IMR-90 (cell line): ENCODE measurements at regions not wholly inside any gene's neighbourhood (a gene's known extent, or its start where the extent isn't known, plus 50 kb on each side); places are given as distances from the start of the nearest gene placed in this dataset.
A peak's percentile ranks its signal among the peaks of the same experiment; 100 is the strongest.

ENCODE experiments used
- ATAC-seq: fragments of 200-7000 bp; cut with Tn5 transposase; 2 replicates; pipeline ENCODE4 v1.9.1; 2020; ENCODE audit warnings: low read depth, mild to moderate bottlenecking, moderate library complexity
- BruUV-seq: library from RNA; stranded (reverse); fragments of 400-500 nt; replicated peaks from 2 replicates; lab custom pipeline; 2021; lab: Mats Ljungman, UMichigan
- CTCF ChIA-PET: fragments of 300-600 bp; formaldehyde crosslinking; extraction: SDS; loops from one replicate; lab custom pipeline; 2021; ENCODE audit warnings: antibody characterized with exemption; lab: Yijun Ruan, JAX
- POLR2A ChIA-PET: fragments of 300-600 bp; sonication (Branson Sonifier 250); formaldehyde crosslinking; loops from one replicate; lab custom pipeline; 2022; ENCODE audit warnings: antibody characterized with exemption; ENCODE audit not compliant: unreplicated experiment; lab: Charles Lee
- DNase-seq: peaks from one replicate; pipeline ENCODE4 v3.0.0; 2013
- H2AFZ ChIP-seq: replicated peaks from 2 replicates; pipeline ENCODE3; 2013; ENCODE audit warnings: low read length, mild to moderate bottlenecking; ENCODE audit not compliant: poor library complexity
- H2AK5ac ChIP-seq: 2 replicates; pipeline ENCODE4 v1.6.1; 2013; ENCODE audit warnings: low read depth, low read length, inconsistent platforms
- H2AK9ac ChIP-seq: replicated peaks from 2 replicates; pipeline ENCODE3; 2013; ENCODE audit warnings: mild to moderate bottlenecking, low read depth, low read length, moderate library complexity; ENCODE audit not compliant: poor library complexity
- H2BK120ac ChIP-seq: 2 replicates; pipeline ENCODE4 v1.6.1; 2013; ENCODE audit warnings: low read depth, low read length, inconsistent platforms
- H2BK15ac ChIP-seq: 3 replicates; pipeline ENCODE4 v1.6.1; 2013; ENCODE audit warnings: low read depth, low read length, inconsistent platforms
- H2BK20ac ChIP-seq: 2 replicates; pipeline ENCODE4 v1.6.1; 2013; ENCODE audit warnings: low read depth, mild to moderate bottlenecking, inconsistent platforms, low read length, moderate library complexity
- H2BK5ac ChIP-seq: 2 replicates; pipeline ENCODE4 v1.6.1; 2013; ENCODE audit warnings: mild to moderate bottlenecking, low read depth, low read length, inconsistent platforms; ENCODE audit not compliant: poor library complexity, severe bottlenecking
- H3K14ac ChIP-seq: replicated peaks from 2 replicates; pipeline ENCODE4 v1.6.1; 2013; ENCODE audit warnings: low read depth, low read length, inconsistent platforms
- H3K18ac ChIP-seq: 2 replicates; pipeline ENCODE4 v1.6.1; 2013; ENCODE audit warnings: low read depth, low read length, control low read depth
- H3K23ac ChIP-seq: 2 replicates; pipeline ENCODE4 v1.6.1; 2013; ENCODE audit warnings: low read depth, low read length, inconsistent platforms
- H3K27ac ChIP-seq: 2 replicates; pipeline ENCODE4 v1.5.1; 2013; ENCODE audit warnings: mild to moderate bottlenecking, control low read depth, low read length; ENCODE audit not compliant: insufficient read depth
- H3K27me3 ChIP-seq: 2 replicates; pipeline ENCODE4 v1.6.1; 2013; ENCODE audit warnings: low read length; ENCODE audit not compliant: control insufficient read depth, insufficient read depth
- H3K36me3 ChIP-seq: 2 replicates; pipeline ENCODE4 v1.6.1; 2013; ENCODE audit warnings: low read length, mixed read lengths; ENCODE audit not compliant: control insufficient read depth, insufficient read depth
- H3K4ac ChIP-seq: 2 replicates; pipeline ENCODE4 v1.6.1; 2013; ENCODE audit warnings: low read depth, low read length, inconsistent platforms
- H3K4me1 ChIP-seq: 2 replicates; pipeline ENCODE4 v1.6.1; 2013; ENCODE audit warnings: low read length, mixed read lengths; ENCODE audit not compliant: control insufficient read depth, insufficient read depth
- H3K4me2 ChIP-seq: 2 replicates; pipeline ENCODE4 v1.6.1; 2013; ENCODE audit warnings: low read depth, mild to moderate bottlenecking, control low read depth, low read length, moderate library complexity
- H3K4me3 ChIP-seq: 2 replicates; pipeline ENCODE4 v1.5.1; 2013; ENCODE audit warnings: low read depth, mild to moderate bottlenecking, control low read depth, low read length, moderate library complexity; ENCODE audit not compliant: insufficient read depth
- H3K56ac ChIP-seq: 2 replicates; pipeline ENCODE4 v1.6.1; 2013; ENCODE audit warnings: low read length, inconsistent platforms; ENCODE audit not compliant: insufficient read depth; ENCODE audit errors: extremely low read depth
- H3K79me1 ChIP-seq, 2 experiments: 2 replicates each; pipeline ENCODE4 v1.6.1; 2013; ENCODE audit warnings: low read length in 2 of 2, inconsistent platforms in 1 of 2, low read depth in 1 of 2
- H3K9ac ChIP-seq: 2 replicates; pipeline ENCODE4 v1.6.1; 2013; ENCODE audit warnings: low read depth, low read length, control low read depth
- H3K9me1 ChIP-seq: 2 replicates; pipeline ENCODE4 v1.6.1; 2013; ENCODE audit warnings: low read length, inconsistent platforms; ENCODE audit not compliant: insufficient read depth
- H3K9me3 ChIP-seq: 2 replicates; pipeline ENCODE4 v1.6.1; 2013; ENCODE audit warnings: low read length; ENCODE audit not compliant: control insufficient read depth, insufficient read depth
- H4K20me1 ChIP-seq: 2 replicates; pipeline ENCODE4 v1.6.1; 2013; ENCODE audit warnings: low read length, inconsistent platforms; ENCODE audit not compliant: insufficient read depth
- H4K5ac ChIP-seq: 2 replicates; pipeline ENCODE4 v1.6.1; 2013; ENCODE audit warnings: mild to moderate bottlenecking, low read depth, low read length, control low read depth
- H4K8ac ChIP-seq, 2 experiments: 2 replicates each; pipeline ENCODE4 v1.6.1; 2013; ENCODE audit warnings: low read depth in 2 of 2, low read length in 2 of 2, control low read depth in 1 of 2, inconsistent platforms in 1 of 2
- H4K91ac ChIP-seq: 2 replicates; pipeline ENCODE4 v1.6.1; 2013; ENCODE audit warnings: low read depth, low read length, inconsistent platforms; ENCODE audit not compliant: insufficient read depth
- RAD21 ChIP-seq: IDR thresholded peaks from 2 replicates; pipeline ENCODE4 v1.6.1; 2012; ENCODE audit warnings: low read length, improper control_type of control experiment
- WGBS, 2 experiments: methylation state at CpG; one replicate each; pipeline versions ENCODE4 v1.1.5 to v1.1.7; 2013; ENCODE audit warnings: missing lambda C conversion rate in 2 of 2; ENCODE audit not compliant: insufficient read length in 1 of 2; ENCODE audit errors: extremely low coverage in 2 of 2; 5-methylcytosine and 5-hydroxymethylcytosine counted together
- dilution Hi-C: fragments of 300-500 bp; cut with HindIII; formaldehyde crosslinking; loops from one replicate; pipeline ENCODE4 v1.14.3; 2018; ENCODE audit warnings: low sequenced_read_pairs; ENCODE audit not compliant: unreplicated experiment
- in situ Hi-C: fragments of 300-500 bp; cut with MboI; formaldehyde crosslinking; loops from 3 replicates; pipeline ENCODE4 v1.14.3; 2019; ENCODE audit warnings: low sequenced_read_pairs, inconsistent platforms, mixed read lengths
- intact Hi-C: fragments of 100-400 bp; cut with micrococcal nuclease; formaldehyde crosslinking; loops from 2 replicates; pipeline ENCODE4 v1.10.0; 2022

DNA sequence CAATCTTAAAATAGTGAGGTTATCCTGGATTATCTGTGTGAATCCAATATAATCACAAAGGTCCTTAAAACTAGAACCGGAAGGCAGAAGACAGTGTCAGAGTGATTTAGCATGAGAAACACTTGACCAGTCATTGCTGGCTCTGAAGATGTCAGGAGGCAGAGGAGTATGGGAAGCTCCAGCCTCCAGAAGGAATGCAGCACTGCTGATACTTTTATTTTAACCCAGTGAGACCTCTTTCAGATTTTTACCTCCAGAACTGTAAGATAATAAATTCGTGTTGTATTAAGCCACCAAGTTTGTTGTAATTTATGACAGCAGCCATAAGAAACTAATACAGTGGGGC, 134.4 kb upstream of the ZC3H12C start:
- Histone ChIP-seq H2BK5ac (no peak overlapping the region), H3K9ac (no peak overlapping the region), H2BK15ac (no peak overlapping the region), H3K18ac (no peak overlapping the region), H3K4ac (no peak overlapping the region), H3K4me3 (no peak overlapping the region), H4K91ac (no peak overlapping the region), H3K9me1 (no peaks in the 10 kb centered on the region), H2BK120ac (no peak overlapping the region), H3K56ac (no peak overlapping the region), H3K27ac (no peak overlapping the region), H4K20me1 (no peaks in the 10 kb centered on the region), H2AFZ (no peak overlapping the region), H2BK20ac (no peak overlapping the region), H3K9me3 (no peaks in the 10 kb centered on the region), H2AK5ac (no peak overlapping the region), H3K36me3 (no peaks in the 10 kb centered on the region), H4K5ac (no peak overlapping the region), H3K14ac (no peak overlapping the region), H4K8ac (no peak overlapping the region), H2AK9ac (no peak overlapping the region), H3K27me3 (no peaks in the 10 kb centered on the region), H3K4me1 (no peaks in the 10 kb centered on the region), H3K79me1 (no peaks in the 10 kb centered on the region), H3K4me2 (no peak overlapping the region), H3K23ac (no peak overlapping the region)
- no TSS peak for BruUV-seq
- POLR2A ChIA-PET, result no interaction called here
- in situ Hi-C loops (loop anchor here (10.0 to 25.0 kb wide), 2 partner anchors 229 to 416 kb away; no protein-coding TSS in a partner anchor), intact Hi-C loops (no loop called here), dilution Hi-C loops (no loop called here)
- TF ChIP-seq RAD21, result no peak
- CTCF ChIA-PET, result no interaction called here
- ATAC-seq (no peak), DNase-seq (peak; percentile 13)
- 60% methylated on average over 1 of the region's 2 CpGs; no CpG with 5 or more reads in 1 of the 2 experiments for WGBS, 2 experiments
